ENCODE measurements at regions not wholly inside any gene's neighbourhood (a gene's known extent, or its start where the extent isn't known, plus 50 kb on each side); places are given as distances from the start of the nearest gene placed in this dataset.

GRCh38 chr11:95359756-95360155, 128.8 kb upstream of the SESN3 start:
- H3K4me3 ChIP-seq (replicated peaks; ENCODE audit: low read depth, low read length): no peak overlapping the region
- TF ChIP-seq CTCF (IDR thresholded peaks at IDR 0.05; ENCODE audit: insufficient read depth, low read length, poor library complexity, severe bottlenecking): no peak
- no peak for DNase-seq (ENCODE audit: extremely low read depth, insufficient read length)
- H3K36me3 ChIP-seq (ENCODE audit: control insufficient read depth, insufficient read depth, low read length): no peaks in the 10 kb centered on the region
- no peaks in the 10 kb centered on the region for H3K27me3 ChIP-seq (replicated peaks; ENCODE audit: control insufficient read depth, insufficient read depth, low read length)

- H3K36me3 ChIP-seq (ENCODE audit: control insufficient read depth, insufficient read depth, low read length): no peaks in the 10 kb centered on the region
- no peaks in the 10 kb centered on the region for H3K27me3 ChIP-seq (replicated peaks; ENCODE audit: control insufficient read depth, insufficient read depth, low read length)
- H3K4me3 ChIP-seq (replicated peaks; ENCODE audit: low read depth, low read length): no peak overlapping the region
- DNase-seq (ENCODE audit: extremely low read depth, insufficient read length): no peak
- TF ChIP-seq CTCF (IDR thresholded peaks at IDR 0.05; ENCODE audit: insufficient read depth, low read length, poor library complexity, severe bottlenecking): no peak
Observed at GRCh38 chr11:95359341-95359663, 128.3 kb upstream of the SESN3 start.

- H3K4me3 ChIP-seq (replicated peaks; ENCODE audit: low read depth, low read length): no peak overlapping the region
- no peak for TF ChIP-seq CTCF (IDR thresholded peaks at IDR 0.05; ENCODE audit: insufficient read depth, low read length, poor library complexity, severe bottlenecking)
Observed at GRCh38 chr11:95358511-95359340, 127.7 kb upstream of the SESN3 start.

GRCh38 chr11:95354304-95354703, 123.3 kb upstream of the SESN3 start:
- H3K4me3 ChIP-seq (replicated peaks; ENCODE audit: low read depth, low read length): no peak overlapping the region
- no peak for TF ChIP-seq CTCF (IDR thresholded peaks at IDR 0.05; ENCODE audit: insufficient read depth, low read length, poor library complexity, severe bottlenecking)
- no peaks in the 10 kb centered on the region for H3K36me3 ChIP-seq (ENCODE audit: control insufficient read depth, insufficient read depth, low read length)
- H3K27me3 ChIP-seq (replicated peaks; ENCODE audit: control insufficient read depth, insufficient read depth, low read length): no peaks in the 10 kb centered on the region
- DNase-seq (ENCODE audit: extremely low read depth, insufficient read length): no peak

More at GRCh38 chr11:95358511-95359340, 127.7 kb upstream of the SESN3 start:
- H3K36me3 ChIP-seq (ENCODE audit: control insufficient read depth, insufficient read depth, low read length): no peaks in the 10 kb centered on the region
- H3K27me3 ChIP-seq (replicated peaks; ENCODE audit: control insufficient read depth, insufficient read depth, low read length): no peaks in the 10 kb centered on the region
- no peak for DNase-seq (ENCODE audit: extremely low read depth, insufficient read length)

- Histone ChIP-seq H3K36me3 (ENCODE audit: control insufficient read depth, insufficient read depth, low read length) (no peaks in the 10 kb centered on the region), H3K4me3 (replicated peaks; ENCODE audit: low read depth, low read length) (no peak overlapping the region), H3K27me3 (replicated peaks; ENCODE audit: control insufficient read depth, insufficient read depth, low read length) (no peaks in the 10 kb centered on the region)
- TF ChIP-seq CTCF (IDR thresholded peaks at IDR 0.05; ENCODE audit: insufficient read depth, low read length, poor library complexity, severe bottlenecking): no peak
- no peak for DNase-seq (ENCODE audit: extremely low read depth, insufficient read length)
Observed at GRCh38 chr11:95353706-95354105, 122.7 kb upstream of the SESN3 start.

Measured in GM06990 (cell line).